PC-9 (cell line): ENCODE measurements at regions not wholly inside any gene's neighbourhood (a gene's known extent, or its start where the extent isn't known, plus 50 kb on each side); places are given as distances from the start of the nearest gene placed in this dataset.

Experiments used
- EZH2 ChIP-seq: fragments of 200-600 bp; sonication (generic); IDR thresholded peaks from 2 replicates; pipeline ENCODE4 v1.8.0; 2017; ENCODE audit warnings: antibody characterized with exemption, low read depth
- TF ChIP-seq, protein P1 (sequence below): fragments of 200-600 bp; sonication (generic); conservative IDR thresholded peaks from 2 replicates; pipeline ENCODE4 v1.6.1; 2017; ENCODE audit warnings: mixed run types, antibody characterized with exemption, mild to moderate bottlenecking, moderate library complexity

DNA sequence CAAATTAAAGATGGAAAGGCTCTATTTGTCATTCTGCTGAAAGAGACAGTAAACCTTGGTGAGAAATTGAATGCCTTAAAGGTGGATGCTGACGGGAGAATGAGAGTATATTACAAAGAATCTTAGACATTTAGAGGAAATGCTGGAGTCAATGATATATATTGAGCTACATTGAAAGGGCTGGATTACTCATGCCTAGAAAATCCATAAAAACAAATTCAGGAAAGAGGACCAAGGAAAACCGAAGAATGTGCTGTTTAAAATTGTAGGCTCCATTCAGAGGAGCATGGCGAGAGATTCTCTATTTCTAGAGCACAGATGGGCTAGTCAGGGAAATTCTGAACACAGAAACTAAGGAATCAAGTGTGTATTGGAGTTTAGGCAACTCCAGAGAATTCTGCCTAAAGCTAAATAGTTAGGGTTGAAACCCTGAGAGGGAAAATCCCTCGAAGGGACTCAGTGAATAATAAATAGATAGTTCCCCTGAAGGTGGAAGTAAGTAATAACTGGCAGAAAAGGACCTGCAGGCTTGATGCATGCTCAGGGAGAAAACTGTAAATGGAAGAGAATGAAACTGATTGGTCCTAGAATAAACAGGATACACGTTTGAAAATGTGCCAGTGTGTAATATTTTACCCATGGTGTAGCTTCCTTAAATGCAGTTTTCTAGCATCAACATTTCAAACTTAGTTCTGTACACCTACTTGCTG lies 1532.4 kb upstream of the TENM3 start:
- TF ChIP-seq, protein P1, sequence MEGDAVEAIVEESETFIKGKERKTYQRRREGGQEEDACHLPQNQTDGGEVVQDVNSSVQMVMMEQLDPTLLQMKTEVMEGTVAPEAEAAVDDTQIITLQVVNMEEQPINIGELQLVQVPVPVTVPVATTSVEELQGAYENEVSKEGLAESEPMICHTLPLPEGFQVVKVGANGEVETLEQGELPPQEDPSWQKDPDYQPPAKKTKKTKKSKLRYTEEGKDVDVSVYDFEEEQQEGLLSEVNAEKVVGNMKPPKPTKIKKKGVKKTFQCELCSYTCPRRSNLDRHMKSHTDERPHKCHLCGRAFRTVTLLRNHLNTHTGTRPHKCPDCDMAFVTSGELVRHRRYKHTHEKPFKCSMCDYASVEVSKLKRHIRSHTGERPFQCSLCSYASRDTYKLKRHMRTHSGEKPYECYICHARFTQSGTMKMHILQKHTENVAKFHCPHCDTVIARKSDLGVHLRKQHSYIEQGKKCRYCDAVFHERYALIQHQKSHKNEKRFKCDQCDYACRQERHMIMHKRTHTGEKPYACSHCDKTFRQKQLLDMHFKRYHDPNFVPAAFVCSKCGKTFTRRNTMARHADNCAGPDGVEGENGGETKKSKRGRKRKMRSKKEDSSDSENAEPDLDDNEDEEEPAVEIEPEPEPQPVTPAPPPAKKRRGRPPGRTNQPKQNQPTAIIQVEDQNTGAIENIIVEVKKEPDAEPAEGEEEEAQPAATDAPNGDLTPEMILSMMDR: no peak
- no peak for TF ChIP-seq EZH2
